ENCODE measurements at regions not wholly inside any gene's neighbourhood (a gene's known extent, or its start where the extent isn't known, plus 50 kb on each side); places are given as distances from the start of the nearest gene placed in this dataset.

GRCh38 chr2:78202986-78203670 is 681.0 kb upstream of the LRRTM4 start:
- no peak for TF ChIP-seq CTCF (conservative IDR thresholded peaks at IDR 0.05; ENCODE audit: low read depth, low read length)
- TF ChIP-seq EZH2 (IDR thresholded peaks at IDR 0.05; ENCODE audit: borderline replicate concordance, low read depth, low read length, poor library complexity, severe bottlenecking), result no peak

All from A673 (cell line).